SK-N-SH (cell line): ENCODE measurements at regions not wholly inside any gene's neighbourhood (a gene's known extent, or its start where the extent isn't known, plus 50 kb on each side); places are given as distances from the start of the nearest gene placed in this dataset.

Experiments used
- CTCF ChIA-PET: fragments of 300-600, 350-600 bp; formaldehyde crosslinking; extraction: SDS; loops from one replicate; lab custom pipeline; 2021; lab: Yijun Ruan, JAX
- POLR2A ChIA-PET: fragments of 350-600 bp; sonication (Branson Sonifier 250); formaldehyde crosslinking; extraction: SDS; loops from one replicate; lab custom pipeline; 2020; ENCODE audit warnings: antibody characterized with exemption, inconsistent platforms; lab: Yijun Ruan, JAX
- DNase-seq: peaks from one replicate; pipeline ENCODE4 v3.0.0; 2012
- H2AFZ ChIP-seq: fragments of 200-600 bp; sonication (generic); 2 replicates; pipeline ENCODE4 v1.8.1; 2016; ENCODE audit warnings: antibody characterized with exemption, mild to moderate bottlenecking, low read depth
- H3F3A ChIP-seq: fragments of 200-600 bp; sonication (generic); replicated peaks from 2 replicates; pipeline ENCODE3; 2016; ENCODE audit warnings: antibody characterized with exemption, mild to moderate bottlenecking; ENCODE audit not compliant: insufficient read depth
- H3K27ac ChIP-seq, 2 experiments: fragments of 200-500 bp in 1 of 2; fragments of 200-600 bp in 1 of 2; sonication (Bioruptor generic) in 1 of 2; sonication (generic), shearing (Covaris generic) in 1 of 2; 2 replicates each; pipeline versions ENCODE4 v1.5.1 to v1.6.1; 2014 to 2016; ENCODE audit warnings: low read depth in 2 of 2, inconsistent platforms in 1 of 2, low read length in 1 of 2, mild to moderate bottlenecking in 1 of 2, mixed read lengths in 1 of 2
- H3K27me3 ChIP-seq: fragments of 200-600 bp; sonication (generic), shearing (Covaris generic); 2 replicates; pipeline ENCODE4 v1.6.1; 2016; ENCODE audit warnings: mixed run types; ENCODE audit not compliant: insufficient read depth
- H3K36me3 ChIP-seq, 2 experiments: fragments of 200-500 bp in 1 of 2; fragments of 200-600 bp in 1 of 2; sonication (Bioruptor generic) in 1 of 2; sonication (generic) in 1 of 2; replicated peaks in 1 of 2; 2 replicates each; pipeline versions ENCODE3 to v1.5.1; 2014 to 2016; ENCODE audit warnings: low read length in 1 of 2, mild to moderate bottlenecking in 1 of 2; ENCODE audit not compliant: insufficient read depth in 2 of 2, control insufficient read depth in 1 of 2
- H3K4me1 ChIP-seq, 2 experiments: fragments of 200-500 bp in 1 of 2; fragments of 200-600 bp in 1 of 2; sonication (Bioruptor generic) in 1 of 2; sonication (generic), shearing (Covaris generic) in 1 of 2; 2 replicates each; pipeline versions ENCODE4 v1.5.1 to v1.6.1; 2014 to 2016; ENCODE audit warnings: low read depth in 1 of 2, low read length in 1 of 2, mixed run types in 1 of 2; ENCODE audit not compliant: insufficient read depth in 2 of 2, control insufficient read depth in 1 of 2
- H3K4me2 ChIP-seq: fragments of 200-600 bp; sonication (generic), shearing (Covaris generic); 2 replicates; pipeline ENCODE4 v1.6.1; 2017; ENCODE audit warnings: mixed run types
- H3K4me3 ChIP-seq, 2 experiments: fragments of 200-500 bp in 1 of 2; fragments of 200-600 bp in 1 of 2; sonication (Bioruptor generic) in 1 of 2; sonication (generic), shearing (Covaris generic) in 1 of 2; 2 replicates each; pipeline versions ENCODE4 v1.5.1 to v1.8.1; 2014 to 2016; ENCODE audit warnings: low read depth in 2 of 2, inconsistent platforms in 1 of 2, low read length in 1 of 2, mild to moderate bottlenecking in 1 of 2, mixed read lengths in 1 of 2, moderate library complexity in 1 of 2
- H3K79me2 ChIP-seq: fragments of 200-600 bp; sonication (generic); 2 replicates; pipeline ENCODE4 v1.8.1; 2017; ENCODE audit warnings: mild to moderate bottlenecking; ENCODE audit not compliant: insufficient read depth
- H3K9ac ChIP-seq: fragments of 200-600 bp; sonication (generic); 2 replicates; pipeline ENCODE4 v1.6.1; 2017; ENCODE audit warnings: mixed run types
- H3K9me2 ChIP-seq: fragments of 200-600 bp; sonication (generic); 2 replicates; pipeline ENCODE4 v1.6.1; 2017; ENCODE audit warnings: mixed run types
- H3K9me3 ChIP-seq: fragments of 200-600 bp; sonication (generic); 2 replicates; pipeline ENCODE4 v1.6.1; 2017; ENCODE audit warnings: mixed run types, mild to moderate bottlenecking, moderate library complexity
- H4K20me1 ChIP-seq: fragments of 200-600 bp; sonication (generic); 2 replicates; pipeline ENCODE4 v1.6.1; 2017; ENCODE audit warnings: mild to moderate bottlenecking, mixed run types; ENCODE audit not compliant: insufficient read depth
- CHD2 ChIP-seq: fragments of 150-350 bp; IDR thresholded peaks from 2 replicates; pipeline ENCODE4 v1.6.1; 2018; ENCODE audit warnings: low read length; ENCODE audit not compliant: partially characterized antibody
- MEF2A ChIP-seq: IDR thresholded peaks from 2 replicates; pipeline ENCODE4 v1.4.0; 2012; ENCODE audit warnings: low read depth, borderline replicate concordance
- NFIC ChIP-seq: IDR thresholded peaks from 2 replicates; pipeline ENCODE4 v1.4.0; 2012; ENCODE audit warnings: borderline replicate concordance
- POLR2AphosphoS5 ChIP-seq: IDR thresholded peaks from 2 replicates; pipeline ENCODE4 v1.6.1; 2012; ENCODE audit warnings: low read depth, low read length
- SMC3 ChIP-seq: IDR thresholded peaks from 2 replicates; pipeline ENCODE4 v1.6.1; 2012; ENCODE audit warnings: low read depth, low read length, improper control_type of control experiment
- TAF1 ChIP-seq: IDR thresholded peaks from 2 replicates; pipeline ENCODE4 v1.6.1; 2012; ENCODE audit warnings: low read depth, mild to moderate bottlenecking, low read length, moderate library complexity, borderline replicate concordance
- USF1 ChIP-seq: IDR thresholded peaks from 2 replicates; pipeline ENCODE4 v1.4.0; 2012; ENCODE audit warnings: low read depth, borderline replicate concordance
- USF2 ChIP-seq: fragments of 150-350 bp; IDR thresholded peaks from 2 replicates; pipeline ENCODE4 v1.6.1; 2017; ENCODE audit warnings: antibody characterized with exemption, low read length, low read depth, borderline replicate concordance
- WGBS: methylation state at CpG from one replicate; pipeline ENCODE4 v1.1.6; 2017; ENCODE audit warnings: low lambda C conversion rate; 5-methylcytosine and 5-hydroxymethylcytosine counted together

GRCh38 chr12:59839514-59839913 lies 243.7 kb downstream of the SLC16A7 start:
- no peak for DNase-seq
- H3K4me3 ChIP-seq = no peak overlapping the region
- H3K4me2 ChIP-seq = no peak overlapping the region
- no peaks in the 10 kb centered on the region for H3K36me3 ChIP-seq
- H3K27ac ChIP-seq = no peak overlapping the region
- ChIA-PET CTCF (interaction anchor here (1.6 kb wide), 1 partner anchor 32 kb away, joined by 5 read pairs; no protein-coding TSS in a partner anchor), POLR2A (no interaction called here)
- no peaks in the 10 kb centered on the region for H3K4me1 ChIP-seq
- no peak overlapping the region for H3K9ac ChIP-seq
- no peaks in the 10 kb centered on the region for H3F3A ChIP-seq
- H3K9me3 ChIP-seq = no peaks in the 10 kb centered on the region
- 13% methylated on average over 1 of the region's 1 CpG for WGBS
- H4K20me1 ChIP-seq = no peaks in the 10 kb centered on the region
- TF ChIP-seq POLR2AphosphoS5 (no peak), USF1 (no peak), SMC3 (no peak), TAF1 (no peak), CHD2 (no peak), MEF2A (no peak)
- 0 out of 2 replicates have a peak, but pooled peaks cover 5% of the 10 kb centered on the region for H3K27me3 ChIP-seq
- H2AFZ ChIP-seq = no peak overlapping the region
- no peaks in the 10 kb centered on the region for H3K79me2 ChIP-seq
- H3K9me2 ChIP-seq = no peaks in the 10 kb centered on the region; the same call in 1 of the 2 replicates

- ChIA-PET CTCF (interaction anchor here (0.6 to 1.0 kb wide), 3 partner anchors 8 to 246 kb away, joined by 3 to 8 read pairs (median 3); no protein-coding TSS in a partner anchor), POLR2A (no interaction called here)
- Histone ChIP-seq H3F3A (no peaks in the 10 kb centered on the region), H3K27me3 (0 out of 2 replicates have a peak, but pooled peaks cover 5% of the 10 kb centered on the region), H4K20me1 (no peaks in the 10 kb centered on the region), H3K36me3 (no peaks in the 10 kb centered on the region), H3K79me2 (no peaks in the 10 kb centered on the region), H3K9me2 (no peaks in the 10 kb centered on the region; the same call in 1 of the 2 replicates), H2AFZ (no peak overlapping the region), H3K4me2 (no peak overlapping the region), H3K27ac (no peak overlapping the region), H3K4me1 (no peaks in the 10 kb centered on the region), H3K4me3 (no peak overlapping the region), H3K9ac (no peak overlapping the region), H3K9me3 (no peaks in the 10 kb centered on the region)
- DNase-seq = no peak
- TF ChIP-seq MEF2A (no peak), USF2 (no peak), NFIC (no peak)
- 4% methylated on average over 3 of the region's 3 CpGs for WGBS
Measured at GRCh38 chr12:59843260-59843843, 247.5 kb downstream of the SLC16A7 start.

- H3K27ac ChIP-seq = no peak overlapping the region
- no peaks in the 10 kb centered on the region; the same call in 1 of the 2 replicates for H3K9me2 ChIP-seq
- POLR2A ChIA-PET = no interaction called here
- H3K27me3 ChIP-seq = 0 out of 2 replicates have a peak, but pooled peaks cover 5% of the 10 kb centered on the region
- no peaks in the 10 kb centered on the region for H3F3A ChIP-seq
- H3K79me2 ChIP-seq = no peaks in the 10 kb centered on the region
- H3K36me3 ChIP-seq = no peaks in the 10 kb centered on the region
- H3K9me3 ChIP-seq = no peaks in the 10 kb centered on the region
- H3K4me2 ChIP-seq = no peak overlapping the region
- H3K4me1 ChIP-seq = no peaks in the 10 kb centered on the region
- no peak overlapping the region for H3K9ac ChIP-seq
- CTCF ChIA-PET = interaction anchor here (1.0 to 1.1 kb wide), 2 partner anchors 10 to 37 kb away, joined by 3 to 8 read pairs; no protein-coding TSS in a partner anchor
- DNase-seq = no peak
- TF ChIP-seq USF1 = no peak
- H3K4me3 ChIP-seq = no peak overlapping the region
- H2AFZ ChIP-seq = no peak overlapping the region
- no peaks in the 10 kb centered on the region for H4K20me1 ChIP-seq
Measured at GRCh38 chr12:59844750-59845149, 248.9 kb downstream of the SLC16A7 start.
